Endodermal cell (in vitro differentiated cells): ENCODE measurements at regions not wholly inside any gene's neighbourhood (a gene's known extent, or its start where the extent isn't known, plus 50 kb on each side); places are given as distances from the start of the nearest gene placed in this dataset.

Source experiments
- DNase-seq: peaks from one replicate; pipeline ENCODE4 v3.0.0-alpha.2; 2017
- H3K27ac ChIP-seq: 2 replicates; pipeline ENCODE4 v1.5.1; 2013; ENCODE audit warnings: mild to moderate bottlenecking, low read depth, low read length, moderate library complexity
- H3K27me3 ChIP-seq: 2 replicates; pipeline ENCODE4 v1.6.1; 2013; ENCODE audit warnings: mild to moderate bottlenecking, low read length, moderate library complexity; ENCODE audit not compliant: insufficient read depth, control insufficient read depth, poor library complexity, severe bottlenecking
- H3K36me3 ChIP-seq: 2 replicates; pipeline ENCODE4 v1.7.0; 2013; ENCODE audit warnings: mild to moderate bottlenecking, low read length, moderate library complexity; ENCODE audit not compliant: control insufficient read depth, insufficient read depth
- H3K4me1 ChIP-seq: one replicate; pipeline ENCODE4 v1.7.0; 2013; ENCODE audit warnings: low read length; ENCODE audit not compliant: control insufficient read depth, insufficient read depth
- H3K4me3 ChIP-seq: 2 replicates; pipeline ENCODE4 v1.5.1; 2013; ENCODE audit warnings: mild to moderate bottlenecking, low read length, moderate library complexity
- H3K9ac ChIP-seq: 2 replicates; pipeline ENCODE4 v1.6.1; 2013; ENCODE audit warnings: mild to moderate bottlenecking, low read length, moderate library complexity; ENCODE audit not compliant: poor library complexity, severe bottlenecking; ENCODE audit errors: extremely low read depth
- H3K9me3 ChIP-seq: 2 replicates; pipeline ENCODE4 v1.6.1; 2013; ENCODE audit warnings: mild to moderate bottlenecking, low read length, moderate library complexity; ENCODE audit not compliant: control insufficient read depth
- H3K27ac Mint-ChIP-seq: 2 replicates; pipeline ENCODE4 v1.8.0; 2020; ENCODE audit warnings: mixed read lengths
- H3K27me3 Mint-ChIP-seq: 2 replicates; pipeline ENCODE4 v1.8.0; 2021; ENCODE audit warnings: mild to moderate bottlenecking, mixed read lengths; ENCODE audit not compliant: insufficient read depth
- H3K36me3 Mint-ChIP-seq: 2 replicates; pipeline ENCODE4 v1.8.0; 2020; ENCODE audit warnings: low read depth, mixed read lengths
- H3K4me1 Mint-ChIP-seq: 2 replicates; pipeline ENCODE4 v1.8.0; 2020; ENCODE audit warnings: mixed read lengths
- H3K4me3 Mint-ChIP-seq: 2 replicates; pipeline ENCODE4 v1.8.0; 2020; ENCODE audit warnings: mild to moderate bottlenecking, moderate library complexity, mixed read lengths
- H3K9me3 Mint-ChIP-seq: 2 replicates; pipeline ENCODE4 v1.8.0; 2020; ENCODE audit warnings: mild to moderate bottlenecking, mixed read lengths
- WGBS, 2 experiments: methylation state at CpG; one replicate each; pipeline versions ENCODE4 v1.1.5 to v1.1.7; 2013; ENCODE audit warnings: missing lambda C conversion rate in 2 of 2, mixed read lengths in 1 of 2; ENCODE audit not compliant: insufficient coverage in 1 of 2, insufficient read length in 1 of 2; 5-methylcytosine and 5-hydroxymethylcytosine counted together
- TF ChIP-seq, protein P1 (sequence below): fragments of 200-600 bp; sonication (generic); conservative IDR thresholded peaks from 2 replicates; pipeline ENCODE4 v1.5.0; 2021; ENCODE audit warnings: antibody characterized with exemption, mild to moderate bottlenecking

DNA sequence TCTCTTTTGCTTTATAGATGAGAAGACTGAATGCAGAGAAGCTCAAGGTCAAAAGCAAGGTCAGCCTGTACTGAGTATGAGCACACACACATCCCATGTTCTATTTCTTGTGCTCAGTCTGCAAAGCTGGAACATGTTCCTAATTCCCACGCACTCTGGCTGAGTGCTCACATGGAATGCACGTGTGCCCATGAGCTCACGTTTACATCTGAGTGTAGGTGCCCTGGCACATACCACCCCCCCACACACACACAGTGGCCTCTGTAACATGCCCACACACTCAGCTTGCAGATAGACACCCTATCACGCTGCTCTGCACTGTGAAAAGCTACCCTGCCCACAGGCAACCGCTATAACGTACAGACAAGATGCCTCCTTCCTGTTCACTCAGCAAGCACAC is 700.1 kb downstream of the MED13L start:
- no peak overlapping the region for H3K27ac ChIP-seq
- H3K9ac ChIP-seq: no peak overlapping the region
- Mint-ChIP-seq H3K4me3 (no peak overlapping the region), H3K36me3 (no peaks in the 10 kb centered on the region), H3K9me3 (no peaks in the 10 kb centered on the region), H3K4me1 (no peaks in the 10 kb centered on the region), H3K27me3 (peaks cover 37% of the 10 kb centered on the region), H3K27ac (no peak overlapping the region)
- H3K9me3 ChIP-seq: no peaks in the 10 kb centered on the region
- H3K4me3 ChIP-seq: no peak overlapping the region
- H3K27me3 ChIP-seq: peaks cover 48% of the 10 kb centered on the region
- 89 to 94% methylated on average over 4 to 6 of the region's 6 CpGs for WGBS, 2 experiments
- no peaks in the 10 kb centered on the region for H3K4me1 ChIP-seq
- H3K36me3 ChIP-seq: no peaks in the 10 kb centered on the region
- no peak for DNase-seq
- TF ChIP-seq, protein P1, sequence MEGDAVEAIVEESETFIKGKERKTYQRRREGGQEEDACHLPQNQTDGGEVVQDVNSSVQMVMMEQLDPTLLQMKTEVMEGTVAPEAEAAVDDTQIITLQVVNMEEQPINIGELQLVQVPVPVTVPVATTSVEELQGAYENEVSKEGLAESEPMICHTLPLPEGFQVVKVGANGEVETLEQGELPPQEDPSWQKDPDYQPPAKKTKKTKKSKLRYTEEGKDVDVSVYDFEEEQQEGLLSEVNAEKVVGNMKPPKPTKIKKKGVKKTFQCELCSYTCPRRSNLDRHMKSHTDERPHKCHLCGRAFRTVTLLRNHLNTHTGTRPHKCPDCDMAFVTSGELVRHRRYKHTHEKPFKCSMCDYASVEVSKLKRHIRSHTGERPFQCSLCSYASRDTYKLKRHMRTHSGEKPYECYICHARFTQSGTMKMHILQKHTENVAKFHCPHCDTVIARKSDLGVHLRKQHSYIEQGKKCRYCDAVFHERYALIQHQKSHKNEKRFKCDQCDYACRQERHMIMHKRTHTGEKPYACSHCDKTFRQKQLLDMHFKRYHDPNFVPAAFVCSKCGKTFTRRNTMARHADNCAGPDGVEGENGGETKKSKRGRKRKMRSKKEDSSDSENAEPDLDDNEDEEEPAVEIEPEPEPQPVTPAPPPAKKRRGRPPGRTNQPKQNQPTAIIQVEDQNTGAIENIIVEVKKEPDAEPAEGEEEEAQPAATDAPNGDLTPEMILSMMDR: no peak

DNA sequence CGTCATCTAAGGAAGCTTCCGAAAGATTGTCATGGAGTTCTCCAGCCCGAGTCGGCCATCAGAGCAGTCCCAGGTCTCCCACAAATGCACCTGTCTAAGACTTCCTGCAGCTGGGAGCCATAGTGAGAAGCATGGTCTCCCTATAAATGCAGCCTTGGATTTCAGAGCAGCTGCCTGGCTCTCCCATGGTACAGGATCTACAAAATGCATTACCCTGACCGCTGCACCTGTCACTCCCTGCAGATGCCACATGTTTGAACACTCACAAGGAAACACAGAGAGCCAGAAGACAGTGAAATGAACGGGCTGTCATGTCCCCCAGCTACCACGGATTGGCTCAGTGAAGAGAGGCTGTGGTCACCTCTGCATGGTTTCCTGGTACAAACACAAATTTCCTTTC is 702.7 kb downstream of the MED13L start:
- H3K9me3 Mint-ChIP-seq: peaks cover 4% of the 10 kb centered on the region
- no peak overlapping the region for H3K27ac ChIP-seq
- H3K36me3 Mint-ChIP-seq: no peaks in the 10 kb centered on the region
- peaks cover 26% of the 10 kb centered on the region for H3K27me3 ChIP-seq
- H3K4me3 ChIP-seq: no peak overlapping the region
- peaks cover 21% of the 10 kb centered on the region for H3K27me3 Mint-ChIP-seq
- TF ChIP-seq, protein P1: no peak
- H3K27ac Mint-ChIP-seq: no peak overlapping the region
- no peaks in the 10 kb centered on the region for H3K9me3 ChIP-seq
- no peak overlapping the region for H3K4me3 Mint-ChIP-seq
- no peaks in the 10 kb centered on the region for H3K36me3 ChIP-seq
- peaks cover 2% of the 10 kb centered on the region for H3K4me1 Mint-ChIP-seq
- no peak overlapping the region for H3K9ac ChIP-seq
- DNase-seq: no peak
- WGBS, 2 experiments: 91 to 96% methylated on average over 6 to 7 of the region's 7 CpGs
- no peaks in the 10 kb centered on the region for H3K4me1 ChIP-seq

DNA sequence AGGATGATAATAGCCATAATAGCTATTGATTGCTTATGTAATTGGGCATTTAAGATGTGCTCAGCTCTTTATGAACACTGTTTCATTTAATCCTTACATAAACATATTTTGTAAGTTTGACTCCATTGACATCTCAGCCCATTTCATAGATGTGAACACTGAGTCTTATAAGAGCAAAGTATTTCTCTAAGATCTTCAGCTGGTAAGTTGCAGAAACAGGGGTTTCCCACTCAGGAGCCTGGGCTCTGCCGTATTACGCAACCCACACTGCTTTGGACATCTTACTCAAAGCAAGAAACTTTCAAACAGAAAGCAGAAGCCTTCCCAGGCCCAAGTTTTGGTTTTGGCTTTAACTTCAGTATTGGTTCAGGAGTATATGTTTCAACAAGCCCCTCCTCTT is 705.1 kb downstream of the MED13L start:
- peaks cover 2% of the 10 kb centered on the region for H3K4me1 Mint-ChIP-seq
- H3K36me3 Mint-ChIP-seq: no peaks in the 10 kb centered on the region
- H3K4me1 ChIP-seq: no peaks in the 10 kb centered on the region
- peaks cover 4% of the 10 kb centered on the region for H3K9me3 Mint-ChIP-seq
- H3K27me3 ChIP-seq: peaks cover 14% of the 10 kb centered on the region
- no peak overlapping the region for H3K9ac ChIP-seq
- no peaks in the 10 kb centered on the region for H3K36me3 ChIP-seq
- no peaks in the 10 kb centered on the region for H3K9me3 ChIP-seq
- no peak overlapping the region for H3K4me3 Mint-ChIP-seq
- DNase-seq: no peak
- TF ChIP-seq, protein P1: no peak
- no peak overlapping the region for H3K4me3 ChIP-seq
- no peak overlapping the region for H3K27ac ChIP-seq
- no peak overlapping the region for H3K27ac Mint-ChIP-seq
- whole genome bisulfite sequencing, 2 experiments: 100% methylated on average over 2 of the region's 2 CpGs
- H3K27me3 Mint-ChIP-seq: peaks cover 15% of the 10 kb centered on the region
